GM12878 (cell line): ENCODE measurements at regions not wholly inside any gene's neighbourhood (a gene's known extent, or its start where the extent isn't known, plus 50 kb on each side); places are given as distances from the start of the nearest gene placed in this dataset.

Source experiments
- ATAC-seq: fragments of 200-7000 bp; cut with Tn5 transposase; 3 replicates; pipeline ENCODE4 v1.9.1; 2020; ENCODE audit warnings: mild to moderate bottlenecking, moderate library complexity
- BruUV-seq: library from RNA; stranded (reverse); fragments of 400-500 nt; replicated peaks from 2 replicates; lab custom pipeline; 2021; lab: Mats Ljungman, UMichigan
- CTCF ChIA-PET: fragments of 300-600 bp; sonication (Branson Sonifier 250); formaldehyde crosslinking; extraction: SDS; loops from one replicate; lab custom pipeline; 2021; ENCODE audit warnings: inconsistent platforms; lab: Yijun Ruan, JAX
- POLR2A ChIA-PET: fragments of 350-600 bp; formaldehyde crosslinking; extraction: SDS; loops from one replicate; lab custom pipeline; 2021; ENCODE audit warnings: inconsistent platforms; lab: Charles Lee
- RAD21 ChIA-PET: fragments of 300-600 bp; sonication (Branson Sonifier 250); formaldehyde crosslinking; loops from one replicate; lab custom pipeline; 2023; ENCODE audit warnings: antibody characterized with exemption; ENCODE audit not compliant: unreplicated experiment; lab: Charles Lee
- SMC1A ChIA-PET: fragments of 300-600 bp; sonication (Branson Sonifier 250); formaldehyde crosslinking; loops from one replicate; lab custom pipeline; 2023; ENCODE audit not compliant: unreplicated experiment, uncharacterized antibody; lab: Charles Lee
- DNase-seq: peaks from one replicate; pipeline ENCODE4 v3.0.0-alpha.2; 2011; ENCODE audit warnings: low read depth, low spot score
- FAIRE-seq: peaks from 3 replicates; lab custom pipeline; 2011; peaks lifted over from hg19 to GRCh38; lab: Jason Lieb, UNC
- H2AFZ ChIP-seq: 2 replicates; pipeline ENCODE4 v1.6.0; 2011; ENCODE audit warnings: low read depth, low read length, control low read depth; ENCODE audit not compliant: control insufficient read depth
- H3K27ac ChIP-seq: 2 replicates; pipeline ENCODE4 v1.5.1; 2011; ENCODE audit warnings: control low read depth; ENCODE audit not compliant: control insufficient read depth, insufficient read depth
- H3K27me3 ChIP-seq, 2 experiments: replicated peaks in 1 of 2; 2 replicates each; pipeline versions ENCODE4 v1.6.0 to v1.6.1; 2011; ENCODE audit warnings: low read length in 1 of 2; ENCODE audit not compliant: control insufficient read depth in 2 of 2, insufficient read depth in 2 of 2
- H3K36me3 ChIP-seq, 2 experiments: 2 replicates each; pipeline ENCODE4 v1.5.1; 2011; ENCODE audit warnings: low read length in 1 of 2; ENCODE audit not compliant: control insufficient read depth in 2 of 2, insufficient read depth in 2 of 2
- H3K4me1 ChIP-seq: 2 replicates; pipeline ENCODE4 v1.6.1; 2011; ENCODE audit warnings: mild to moderate bottlenecking, low read length, moderate library complexity, mixed read lengths; ENCODE audit not compliant: control insufficient read depth, insufficient read depth
- H3K4me2 ChIP-seq: 2 replicates; pipeline ENCODE4 v1.6.0; 2011; ENCODE audit warnings: control low read depth; ENCODE audit not compliant: control insufficient read depth, insufficient read depth
- H3K4me3 ChIP-seq: fragments of 200-600 bp; sonication (generic); 2 replicates; pipeline ENCODE4 v1.5.1; 2016
- H3K79me2 ChIP-seq: 2 replicates; pipeline ENCODE4 v1.6.0; 2011; ENCODE audit warnings: low read length; ENCODE audit not compliant: control insufficient read depth, insufficient read depth
- H3K9ac ChIP-seq: 2 replicates; pipeline ENCODE4 v1.8.0; 2011; ENCODE audit warnings: low read length, control low read depth, mixed read lengths; ENCODE audit not compliant: control insufficient read depth, insufficient read depth
- H3K9me3 ChIP-seq: replicated peaks from 3 replicates; pipeline ENCODE4 v1.5.1; 2011; ENCODE audit warnings: mild to moderate bottlenecking, low read length; ENCODE audit not compliant: control insufficient read depth, insufficient read depth
- H4K20me1 ChIP-seq: 2 replicates; pipeline ENCODE4 v1.6.0; 2011; ENCODE audit not compliant: control insufficient read depth, insufficient read depth
- CEBPB ChIP-seq, 2 experiments: fragments of 150-350 bp in 1 of 2; IDR thresholded peaks; 2 replicates each; pipeline ENCODE4 v1.6.1; 2012 to 2014; ENCODE audit warnings: low read depth in 2 of 2, low read length in 2 of 2, borderline replicate concordance in 1 of 2, inconsistent platforms in 1 of 2
- EZH2 ChIP-seq: IDR thresholded peaks from 2 replicates; pipeline ENCODE4 v1.6.1; 2012; ENCODE audit warnings: low read depth, mild to moderate bottlenecking, control low read depth, inconsistent platforms, low read length, borderline replicate concordance; ENCODE audit not compliant: control insufficient read depth
- FOS ChIP-seq: IDR thresholded peaks from 3 replicates; pipeline ENCODE4 v1.6.1; 2011; ENCODE audit warnings: borderline replicate concordance; ENCODE audit not compliant: insufficient read length; ENCODE audit errors: extremely low read depth
- FOXK2 ChIP-seq: fragments of 450-650 bp; IDR thresholded peaks from 2 replicates; pipeline ENCODE4 v1.6.1; 2017; ENCODE audit warnings: mild to moderate bottlenecking, moderate library complexity
- POU2F2 ChIP-seq: IDR thresholded peaks from 3 replicates; pipeline ENCODE4 v1.6.1; 2011; ENCODE audit warnings: low read depth, mild to moderate bottlenecking, low read length, borderline replicate concordance
- RUNX3 ChIP-seq: IDR thresholded peaks from 2 replicates; pipeline ENCODE4 v1.6.1; 2012; ENCODE audit warnings: low read length, inconsistent platforms
- TCF12 ChIP-seq: IDR thresholded peaks from 2 replicates; pipeline ENCODE4 v1.6.1; 2011; ENCODE audit warnings: low read depth, mild to moderate bottlenecking, low read length
- ZNF24 ChIP-seq: fragments of 450-650 bp; IDR thresholded peaks from 2 replicates; pipeline ENCODE4 v1.6.1; 2017; ENCODE audit warnings: antibody characterized with exemption, mild to moderate bottlenecking
- ZNF622 ChIP-seq: fragments of 450-650 bp; IDR thresholded peaks from 2 replicates; pipeline ENCODE4 v1.6.1; 2017; ENCODE audit warnings: mild to moderate bottlenecking, inconsistent platforms
- WGBS: methylation state at CpG from one replicate; pipeline ENCODE4 v1.1.6; 2016; ENCODE audit warnings: low lambda C conversion rate; ENCODE audit not compliant: insufficient replicate concordance, insufficient coverage; ENCODE audit errors: missing lambda C conversion rate; 5-methylcytosine and 5-hydroxymethylcytosine counted together
- in situ Hi-C: fragments of 300-500 bp; cut with MboI; formaldehyde crosslinking; loops from 9 replicates; pipeline ENCODE4 v1.14.3; 2018; ENCODE audit warnings: mixed read lengths
- intact Hi-C: fragments of 100-400 bp; cut with micrococcal nuclease; formaldehyde crosslinking; loops from one replicate; pipeline ENCODE4 v1.14.2; 2022; ENCODE audit not compliant: unreplicated experiment
- TF ChIP-seq, protein P1 (sequence below): fragments of 450-650 bp; IDR thresholded peaks from 2 replicates; pipeline ENCODE4 v1.6.1; 2016; ENCODE audit warnings: mild to moderate bottlenecking, moderate library complexity, borderline replicate concordance
- TF ChIP-seq, protein P2 (sequence below): fragments of 150-350 bp; IDR thresholded peaks from 2 replicates; pipeline ENCODE4 v1.6.1; 2016; ENCODE audit warnings: low read depth, low read length
- TF ChIP-seq, protein P3 (sequence below): IDR thresholded peaks from 2 replicates; pipeline ENCODE4 v1.6.1; 2012; ENCODE audit warnings: low read length, inconsistent platforms

DNA sequence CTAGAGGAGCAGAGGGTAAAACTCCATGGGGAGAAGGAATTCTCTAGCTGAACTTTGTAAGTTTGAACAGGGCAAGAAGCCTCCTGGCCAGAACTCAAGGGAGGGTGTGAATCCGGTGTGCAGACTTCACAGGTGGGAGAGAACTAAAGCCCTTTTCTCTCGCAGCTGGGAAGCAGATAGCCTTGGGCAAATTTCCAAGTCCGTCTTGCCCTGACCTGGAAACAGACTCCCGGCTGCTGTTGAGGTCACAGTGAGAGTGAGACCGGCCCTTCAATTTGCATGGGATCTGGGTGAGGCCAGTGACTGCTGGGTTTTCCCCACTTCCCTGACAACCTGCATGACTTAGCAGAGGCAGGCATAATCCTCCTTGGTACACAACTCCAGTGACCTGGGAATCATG, 94.5 kb upstream of the ZNF827 start:
- Histone ChIP-seq H3K36me3 (no peaks in the 10 kb centered on the region), H3K4me1 (peaks cover 45% of the 10 kb centered on the region), H3K4me2 (peak overlapping the region; percentile 77), H2AFZ (peak overlapping the region; percentile 92), H3K9ac (peak overlapping the region; percentile 53; the same call in 1 of the 2 replicates), H3K4me3 (no peak overlapping the region), H3K9me3 (no peaks in the 10 kb centered on the region), H3K27ac (peak overlapping the region; percentile 82), H3K27me3 (no peaks in the 10 kb centered on the region), H4K20me1 (no peaks in the 10 kb centered on the region), H3K79me2 (no peaks in the 10 kb centered on the region)
- TF ChIP-seq POU2F2: 0 out of 3 replicates have a peak, but pooled peaks have one; percentile 50
- TF ChIP-seq, protein P1, sequence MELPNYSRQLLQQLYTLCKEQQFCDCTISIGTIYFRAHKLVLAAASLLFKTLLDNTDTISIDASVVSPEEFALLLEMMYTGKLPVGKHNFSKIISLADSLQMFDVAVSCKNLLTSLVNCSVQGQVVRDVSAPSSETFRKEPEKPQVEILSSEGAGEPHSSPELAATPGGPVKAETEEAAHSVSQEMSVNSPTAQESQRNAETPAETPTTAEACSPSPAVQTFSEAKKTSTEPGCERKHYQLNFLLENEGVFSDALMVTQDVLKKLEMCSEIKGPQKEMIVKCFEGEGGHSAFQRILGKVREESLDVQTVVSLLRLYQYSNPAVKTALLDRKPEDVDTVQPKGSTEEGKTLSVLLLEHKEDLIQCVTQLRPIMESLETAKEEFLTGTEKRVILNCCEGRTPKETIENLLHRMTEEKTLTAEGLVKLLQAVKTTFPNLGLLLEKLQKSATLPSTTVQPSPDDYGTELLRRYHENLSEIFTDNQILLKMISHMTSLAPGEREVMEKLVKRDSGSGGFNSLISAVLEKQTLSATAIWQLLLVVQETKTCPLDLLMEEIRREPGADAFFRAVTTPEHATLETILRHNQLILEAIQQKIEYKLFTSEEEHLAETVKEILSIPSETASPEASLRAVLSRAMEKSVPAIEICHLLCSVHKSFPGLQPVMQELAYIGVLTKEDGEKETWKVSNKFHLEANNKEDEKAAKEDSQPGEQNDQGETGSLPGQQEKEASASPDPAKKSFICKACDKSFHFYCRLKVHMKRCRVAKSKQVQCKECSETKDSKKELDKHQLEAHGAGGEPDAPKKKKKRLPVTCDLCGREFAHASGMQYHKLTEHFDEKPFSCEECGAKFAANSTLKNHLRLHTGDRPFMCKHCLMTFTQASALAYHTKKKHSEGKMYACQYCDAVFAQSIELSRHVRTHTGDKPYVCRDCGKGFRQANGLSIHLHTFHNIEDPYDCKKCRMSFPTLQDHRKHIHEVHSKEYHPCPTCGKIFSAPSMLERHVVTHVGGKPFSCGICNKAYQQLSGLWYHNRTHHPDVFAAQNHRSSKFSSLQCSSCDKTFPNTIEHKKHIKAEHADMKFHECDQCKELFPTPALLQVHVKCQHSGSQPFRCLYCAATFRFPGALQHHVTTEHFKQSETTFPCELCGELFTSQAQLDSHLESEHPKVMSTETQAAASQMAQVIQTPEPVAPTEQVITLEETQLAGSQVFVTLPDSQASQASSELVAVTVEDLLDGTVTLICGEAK: no peak
- no peak for TF ChIP-seq FOS
- TF ChIP-seq ZNF622: no peak
- TF ChIP-seq, protein P2, sequence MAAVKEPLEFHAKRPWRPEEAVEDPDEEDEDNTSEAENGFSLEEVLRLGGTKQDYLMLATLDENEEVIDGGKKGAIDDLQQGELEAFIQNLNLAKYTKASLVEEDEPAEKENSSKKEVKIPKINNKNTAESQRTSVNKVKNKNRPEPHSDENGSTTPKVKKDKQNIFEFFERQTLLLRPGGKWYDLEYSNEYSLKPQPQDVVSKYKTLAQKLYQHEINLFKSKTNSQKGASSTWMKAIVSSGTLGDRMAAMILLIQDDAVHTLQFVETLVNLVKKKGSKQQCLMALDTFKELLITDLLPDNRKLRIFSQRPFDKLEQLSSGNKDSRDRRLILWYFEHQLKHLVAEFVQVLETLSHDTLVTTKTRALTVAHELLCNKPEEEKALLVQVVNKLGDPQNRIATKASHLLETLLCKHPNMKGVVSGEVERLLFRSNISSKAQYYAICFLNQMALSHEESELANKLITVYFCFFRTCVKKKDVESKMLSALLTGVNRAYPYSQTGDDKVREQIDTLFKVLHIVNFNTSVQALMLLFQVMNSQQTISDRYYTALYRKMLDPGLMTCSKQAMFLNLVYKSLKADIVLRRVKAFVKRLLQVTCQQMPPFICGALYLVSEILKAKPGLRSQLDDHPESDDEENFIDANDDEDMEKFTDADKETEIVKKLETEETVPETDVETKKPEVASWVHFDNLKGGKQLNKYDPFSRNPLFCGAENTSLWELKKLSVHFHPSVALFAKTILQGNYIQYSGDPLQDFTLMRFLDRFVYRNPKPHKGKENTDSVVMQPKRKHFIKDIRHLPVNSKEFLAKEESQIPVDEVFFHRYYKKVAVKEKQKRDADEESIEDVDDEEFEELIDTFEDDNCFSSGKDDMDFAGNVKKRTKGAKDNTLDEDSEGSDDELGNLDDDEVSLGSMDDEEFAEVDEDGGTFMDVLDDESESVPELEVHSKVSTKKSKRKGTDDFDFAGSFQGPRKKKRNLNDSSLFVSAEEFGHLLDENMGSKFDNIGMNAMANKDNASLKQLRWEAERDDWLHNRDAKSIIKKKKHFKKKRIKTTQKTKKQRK: no peak
- TF ChIP-seq CEBPB (IDR thresholded peaks at IDR 0.05; ENCODE audit: borderline replicate concordance in 1 of 2, low read depth in 2 of 2, low read length in 2 of 2): no peak
- TF ChIP-seq ZNF24: no peak
- TF ChIP-seq FOXK2: no peak
- no peak for TF ChIP-seq EZH2
- 0 out of 2 replicates have a peak, but pooled peaks have one; percentile 25 for TF ChIP-seq RUNX3
- TF ChIP-seq TCF12: no peak
- TF ChIP-seq, protein P3, sequence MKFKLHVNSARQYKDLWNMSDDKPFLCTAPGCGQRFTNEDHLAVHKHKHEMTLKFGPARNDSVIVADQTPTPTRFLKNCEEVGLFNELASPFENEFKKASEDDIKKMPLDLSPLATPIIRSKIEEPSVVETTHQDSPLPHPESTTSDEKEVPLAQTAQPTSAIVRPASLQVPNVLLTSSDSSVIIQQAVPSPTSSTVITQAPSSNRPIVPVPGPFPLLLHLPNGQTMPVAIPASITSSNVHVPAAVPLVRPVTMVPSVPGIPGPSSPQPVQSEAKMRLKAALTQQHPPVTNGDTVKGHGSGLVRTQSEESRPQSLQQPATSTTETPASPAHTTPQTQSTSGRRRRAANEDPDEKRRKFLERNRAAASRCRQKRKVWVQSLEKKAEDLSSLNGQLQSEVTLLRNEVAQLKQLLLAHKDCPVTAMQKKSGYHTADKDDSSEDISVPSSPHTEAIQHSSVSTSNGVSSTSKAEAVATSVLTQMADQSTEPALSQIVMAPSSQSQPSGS: 0 out of 2 replicates have a peak, but pooled peaks have one; percentile 11
- intact Hi-C loops (no loop called here), in situ Hi-C loops (no loop called here)
- ChIA-PET CTCF (interaction anchor here (0.8 to 1.2 kb wide), 3 partner anchors 25 to 62 kb away, joined by 3 to 6 read pairs (median 3); no protein-coding TSS in a partner anchor), SMC1A (interaction anchor here (0.8 to 6.5 kb wide), 9 partner anchors 10 to 303 kb away, joined by 3 to 33 read pairs (median 4); no protein-coding TSS in a partner anchor), RAD21 (interaction anchor here (0.9 to 1.7 kb wide), 2 partner anchors 16 to 62 kb away, joined by 3 to 11 read pairs; no protein-coding TSS in a partner anchor), POLR2A (interaction anchor here (2.1 kb wide), 1 partner anchor 26 kb away, joined by 5 read pairs; no protein-coding TSS in a partner anchor)
- peak; percentile 11; the same call in 1 of the 3 replicates for ATAC-seq
- no TSS peak for BruUV-seq
- WGBS: 28% methylated on average over 5 of the region's 5 CpGs
- no peak for FAIRE-seq
- DNase-seq: no peak
